HG02981 (cell line): ENCODE measurements at regions not wholly inside any gene's neighbourhood (a gene's known extent, or its start where the extent isn't known, plus 50 kb on each side); places are given as distances from the start of the nearest gene placed in this dataset.
"Not testable (repeated sequence)": the region's sequence is repeated elsewhere in the genome, so short reads cannot be mapped to it uniquely, and the experiment has no call there.

Experiments
- ATAC-seq: cut with Tn5 transposase; IDR thresholded peaks from one replicate; pipeline ENCODE4 v1.9.1; 2021; ENCODE audit warnings: mild to moderate bottlenecking, moderate library complexity; ENCODE audit not compliant: unreplicated experiment

DNA sequence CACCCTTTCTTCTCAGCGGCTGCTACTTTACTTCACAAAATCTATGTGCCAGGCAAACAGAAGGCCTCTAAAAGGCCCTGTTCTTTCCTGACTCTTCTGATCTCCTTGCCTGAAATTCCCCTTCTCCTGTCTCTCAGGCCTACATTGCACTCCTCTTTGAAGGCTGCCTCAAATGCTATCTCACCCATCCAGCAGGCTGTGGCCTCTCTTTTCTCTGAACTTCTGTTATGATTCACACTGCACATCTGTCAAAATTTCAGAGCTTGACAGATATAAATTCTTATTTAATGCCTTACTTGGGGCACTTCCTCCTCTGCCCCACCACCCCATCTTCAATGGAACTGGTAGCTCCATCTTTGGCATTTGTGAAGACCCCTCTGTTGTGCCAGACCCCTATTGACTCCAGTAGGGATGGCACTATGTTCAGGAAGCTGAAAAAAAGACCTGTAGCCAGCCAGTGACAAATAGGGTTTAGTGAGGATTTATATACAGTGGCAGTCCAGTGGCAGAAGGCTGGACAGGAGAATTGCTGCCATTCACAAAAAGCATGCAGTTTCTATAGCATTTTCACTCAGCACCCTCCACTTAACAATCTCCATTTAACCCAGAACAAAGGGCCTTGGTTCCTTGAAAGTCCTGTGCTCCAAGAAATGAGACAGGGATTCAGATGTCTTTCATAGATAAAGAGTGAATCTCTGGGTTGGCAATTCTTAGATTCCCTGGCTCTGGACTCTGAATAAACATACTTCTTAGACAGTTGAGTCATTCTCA lies 415.8 kb upstream of the GRM7 start:
- ATAC-seq = no peak

DNA sequence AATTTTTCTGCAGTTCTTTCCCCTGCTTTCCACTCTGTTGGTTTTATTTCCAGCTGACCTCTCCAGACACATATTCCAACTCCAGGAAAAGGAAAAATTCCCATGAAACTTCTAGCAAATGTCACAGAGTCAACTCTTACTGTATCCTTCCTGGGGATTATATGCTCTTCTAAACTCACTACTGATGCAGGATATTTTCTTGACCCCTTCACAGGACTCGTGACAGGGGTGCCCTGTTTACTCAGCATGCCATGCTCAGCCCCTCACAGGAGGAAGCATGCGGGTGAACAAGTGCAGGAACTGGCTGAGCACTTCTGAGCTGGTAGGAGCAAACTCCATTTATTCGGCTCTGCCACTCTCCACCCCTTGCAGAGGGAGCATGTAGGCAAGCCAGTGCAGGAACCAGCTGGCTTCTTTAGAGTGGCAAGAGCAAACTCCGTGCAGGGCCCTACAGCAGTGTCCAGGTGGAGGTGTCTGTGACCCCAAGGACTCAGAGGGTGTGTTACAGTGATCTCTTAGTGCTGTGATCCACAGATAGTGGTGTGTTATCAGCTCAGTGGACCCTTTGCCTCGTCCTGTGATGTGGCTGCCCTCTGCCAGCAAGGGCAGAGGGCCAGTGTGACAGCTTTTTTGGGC lies 413.6 kb upstream of the GRM7 start:
- no peak for ATAC-seq

DNA sequence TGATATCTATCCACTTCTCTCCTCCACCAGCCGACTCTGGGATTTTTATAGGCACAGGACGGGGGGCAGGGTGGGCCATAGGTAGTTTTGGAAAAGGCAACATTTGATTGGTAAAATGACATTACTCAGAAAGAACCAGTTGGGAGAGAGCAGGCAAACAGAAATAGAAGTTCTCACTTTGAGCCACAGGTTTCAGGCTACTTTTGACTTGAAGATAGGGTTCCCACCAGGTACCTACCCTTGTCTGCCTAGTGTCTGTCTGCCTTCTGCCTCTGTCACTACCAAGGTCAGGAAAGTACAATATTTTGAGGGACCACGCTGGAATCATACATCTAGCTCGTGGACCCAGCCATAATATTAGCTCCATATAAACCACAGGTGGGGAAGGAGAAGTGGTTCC lies 412.9 kb upstream of the GRM7 start:
- ATAC-seq = no peak

DNA sequence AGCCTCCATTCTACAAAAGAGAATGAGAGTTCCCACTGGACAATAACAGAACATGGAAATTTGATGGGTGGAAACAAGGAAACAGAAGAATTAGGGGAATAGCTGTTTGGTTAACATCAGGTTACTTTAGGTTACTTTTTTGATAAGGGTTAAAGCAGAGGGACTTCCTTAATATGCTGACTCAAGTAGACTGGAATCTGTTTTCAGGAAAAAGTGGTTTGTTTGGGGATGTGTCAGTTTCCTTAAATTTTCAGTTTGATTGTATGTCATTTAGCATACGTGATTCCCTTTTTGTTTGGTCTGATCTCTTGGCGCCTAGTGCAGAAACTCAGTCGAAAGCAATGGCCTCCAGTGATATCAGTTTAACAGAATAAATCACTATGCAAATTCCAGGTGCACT lies 411.8 kb upstream of the GRM7 start:
- ATAC-seq = no peak

DNA sequence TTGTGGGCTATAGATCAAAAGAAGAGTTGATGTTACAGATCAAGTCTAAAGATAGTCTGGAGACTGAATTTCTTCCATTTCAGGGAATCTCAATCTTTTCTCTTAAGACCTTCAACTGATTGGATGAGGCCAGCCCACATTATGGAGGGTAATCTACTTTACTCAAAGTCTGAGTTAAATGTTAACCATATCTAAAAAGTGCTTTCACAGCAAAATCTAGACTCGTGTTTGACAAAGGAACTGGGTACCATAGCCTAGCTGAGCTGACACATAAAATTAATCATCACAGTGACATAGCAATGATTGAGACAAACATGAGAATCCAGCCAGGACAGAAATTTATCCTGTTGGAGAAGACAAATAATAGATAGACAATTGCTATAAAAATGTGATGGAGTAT lies 407.9 kb upstream of the GRM7 start:
- ATAC-seq = no peak

DNA sequence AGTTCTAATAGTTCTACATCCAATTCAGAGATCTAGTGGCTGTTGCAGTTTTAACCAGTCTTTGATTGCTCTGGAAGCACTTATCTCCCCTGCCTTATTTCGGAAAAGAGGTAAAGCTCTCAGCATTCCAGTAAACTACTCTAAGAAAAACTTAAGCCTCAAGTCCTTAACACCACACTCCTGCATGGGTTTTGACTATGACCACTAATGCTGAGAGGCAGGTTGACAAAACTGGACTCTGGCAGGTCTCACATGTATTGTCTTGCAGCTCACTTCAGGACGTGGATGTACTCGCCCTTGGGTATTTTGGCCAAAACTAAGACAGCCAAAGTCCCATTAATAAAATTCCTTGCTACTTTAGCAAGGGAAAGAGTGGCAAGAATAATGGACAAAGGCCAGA lies 405.9 kb upstream of the GRM7 start:
- no peak for ATAC-seq

DNA sequence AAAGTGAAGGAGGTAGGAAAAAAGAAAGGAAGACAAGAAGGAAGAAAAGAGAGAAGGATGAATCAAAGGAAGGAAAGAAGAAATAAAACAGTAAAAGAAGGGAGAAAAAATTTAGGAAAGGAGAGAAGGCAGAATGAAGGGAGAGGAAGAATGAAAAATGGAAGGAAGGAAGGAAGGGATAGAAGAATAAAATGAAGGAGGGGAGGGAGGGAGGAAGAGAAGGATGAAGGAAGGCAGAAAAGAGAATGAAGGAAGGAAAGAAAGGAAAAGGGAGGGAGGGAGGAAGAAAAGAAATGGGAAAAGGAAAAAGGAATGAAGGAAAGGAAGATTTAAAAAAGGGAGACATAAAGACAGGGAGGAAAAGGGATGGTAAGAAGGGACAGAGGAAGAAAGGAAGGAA lies 393.7 kb upstream of the GRM7 start:
- no peak for ATAC-seq

DNA sequence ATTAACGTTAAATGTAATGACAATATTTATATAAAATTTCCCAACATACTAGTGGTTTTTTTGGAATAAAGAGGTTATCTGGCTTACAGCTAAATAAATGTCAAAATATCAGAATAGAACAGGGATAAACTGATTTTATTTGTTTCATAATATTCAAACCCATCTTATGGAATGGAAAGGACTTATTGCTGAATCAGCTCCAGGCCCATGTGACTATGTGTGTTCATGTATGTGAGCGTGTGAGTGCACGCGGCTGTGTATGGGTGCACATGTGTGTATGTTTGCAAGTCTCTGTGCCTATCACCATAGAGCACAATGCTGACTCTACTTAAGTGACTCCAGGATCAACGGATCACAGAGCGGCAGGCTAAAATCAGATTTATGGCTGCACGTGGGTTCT lies 392.3 kb upstream of the GRM7 start:
- no peak for ATAC-seq

DNA sequence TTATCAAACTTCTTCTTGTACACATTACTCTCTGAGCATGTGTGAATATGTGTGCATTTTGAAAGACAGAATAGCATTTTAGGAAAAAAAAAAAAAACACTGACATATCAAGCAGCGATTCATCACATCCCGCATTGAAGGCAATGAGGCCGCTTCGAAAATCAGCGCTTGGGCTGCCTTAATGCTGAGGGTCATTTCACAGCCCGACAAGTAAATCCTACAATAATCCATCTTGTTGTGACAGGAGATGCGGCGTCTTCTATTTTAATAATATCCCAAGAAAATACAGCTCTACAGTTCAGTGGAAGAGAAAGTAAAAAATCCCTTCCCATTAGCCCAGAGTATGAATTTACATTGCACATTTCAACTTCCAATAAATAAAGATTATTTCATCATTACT lies 389.2 kb upstream of the GRM7 start:
- ATAC-seq = no peak

DNA sequence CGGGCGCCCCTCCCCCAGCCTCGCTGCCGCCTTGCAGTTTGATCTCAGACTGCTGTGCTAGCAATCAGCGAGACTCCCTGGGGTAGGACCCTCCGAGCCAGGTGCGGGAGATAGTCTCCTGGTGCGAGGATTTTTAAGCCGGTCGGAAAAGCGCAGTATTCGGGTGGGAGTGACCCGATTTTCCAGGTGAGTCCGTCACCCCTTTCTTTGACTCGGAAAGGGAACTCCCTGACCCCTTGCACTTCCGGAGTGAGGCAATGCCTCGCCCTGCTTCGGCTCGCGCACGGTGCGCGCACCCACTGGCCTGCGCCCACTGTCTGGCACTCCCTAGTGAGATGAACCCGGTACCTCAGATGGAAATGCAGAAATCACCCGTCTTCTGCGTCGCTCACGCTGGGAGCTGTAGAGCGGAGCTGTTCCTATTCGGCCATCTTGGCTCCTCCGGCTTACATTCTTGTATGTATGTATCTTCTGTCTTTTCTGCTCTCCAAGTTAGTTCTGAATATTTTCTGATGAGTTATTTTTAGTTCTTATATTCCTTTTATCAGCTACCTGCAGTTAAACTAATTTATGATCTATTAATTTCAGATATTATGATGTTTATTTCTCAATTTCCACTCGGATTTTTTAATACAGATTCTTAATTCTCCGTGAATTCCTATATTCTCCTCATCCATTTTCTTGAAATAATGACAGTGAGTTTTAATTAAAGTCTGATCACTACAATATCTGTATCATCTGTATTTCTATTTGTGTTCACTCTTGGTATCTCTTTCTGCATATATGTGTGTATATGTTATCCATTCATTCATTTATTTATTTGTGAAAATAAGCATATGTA lies 370.2 kb upstream of the GRM7 start:
- ATAC-seq = not testable (repeated sequence)

DNA sequence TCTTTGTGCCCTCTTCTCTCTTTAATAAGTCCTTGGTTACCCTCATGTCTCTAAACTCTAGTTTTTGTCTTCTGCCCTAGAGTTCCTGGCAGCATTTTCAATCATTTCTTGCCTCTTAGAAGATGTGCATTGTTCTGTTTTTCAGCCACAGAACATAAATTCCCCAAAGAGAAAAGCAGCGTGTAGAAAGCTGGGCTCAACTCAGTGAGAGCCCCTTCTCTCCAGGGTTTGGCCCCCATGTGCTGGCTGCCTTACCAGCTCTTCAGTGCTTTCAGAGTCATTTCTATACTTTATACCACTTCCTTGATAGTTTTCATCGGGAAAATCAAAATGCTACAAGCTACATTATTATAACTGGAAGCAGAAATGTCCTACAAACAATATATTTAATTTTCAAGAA lies 369.1 kb upstream of the GRM7 start:
- ATAC-seq = no peak

DNA sequence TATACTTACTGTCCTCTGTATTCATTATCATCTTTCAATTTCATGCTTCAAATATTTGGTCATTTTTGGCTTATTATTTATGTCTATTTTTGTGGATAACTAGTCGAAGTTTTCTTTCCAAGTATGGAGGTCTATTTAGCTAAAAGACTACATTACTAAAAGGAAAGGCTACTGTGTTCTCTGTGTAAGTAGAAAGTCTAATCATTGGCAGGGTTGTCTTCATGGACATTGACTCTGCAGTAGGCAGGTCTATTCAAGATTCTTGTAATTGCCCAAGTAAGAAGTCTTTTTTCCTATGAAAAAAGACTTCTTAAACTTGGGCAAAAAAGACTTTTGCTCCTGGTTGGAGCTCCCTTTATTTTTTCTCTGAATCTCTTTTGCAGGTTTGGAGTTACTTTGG lies 368.6 kb upstream of the GRM7 start:
- no peak for ATAC-seq

DNA sequence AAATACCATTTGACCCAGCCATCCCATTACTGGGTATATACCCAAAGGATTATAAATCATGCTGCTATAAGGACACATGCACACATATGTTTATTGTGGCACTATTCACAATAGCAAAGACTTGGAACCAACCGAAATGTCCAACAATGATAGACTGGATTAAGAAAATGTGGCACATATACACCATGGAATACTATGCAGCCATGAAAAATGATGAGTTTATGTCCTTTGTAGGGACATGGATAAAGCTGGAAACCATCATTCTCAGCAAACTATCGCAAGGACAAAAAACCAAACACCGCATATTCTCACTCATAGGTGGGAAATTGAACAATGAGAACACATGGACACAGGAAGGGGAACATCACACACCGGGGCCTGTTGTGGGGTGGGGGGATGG lies 362.0 kb upstream of the GRM7 start:
- not testable (repeated sequence) for ATAC-seq

DNA sequence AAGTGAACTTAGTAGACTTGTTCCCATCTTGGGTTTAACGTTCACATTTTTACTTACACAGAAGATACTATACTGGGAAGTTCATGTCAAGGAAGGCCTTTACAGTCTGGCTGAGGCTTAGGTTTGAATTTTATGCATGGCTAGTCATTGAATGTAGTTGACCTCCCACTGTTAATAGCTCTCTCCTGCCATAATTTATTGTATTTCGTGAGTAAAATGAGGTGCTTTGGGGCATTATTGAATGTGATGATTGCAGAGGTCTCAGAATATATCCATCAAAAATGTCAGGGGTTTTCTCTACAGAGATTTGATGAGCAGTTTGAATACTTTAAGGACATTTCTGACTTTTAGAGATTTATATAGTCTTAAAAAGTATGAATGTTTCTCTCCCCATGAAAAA lies 356.6 kb upstream of the GRM7 start:
- no peak for ATAC-seq

DNA sequence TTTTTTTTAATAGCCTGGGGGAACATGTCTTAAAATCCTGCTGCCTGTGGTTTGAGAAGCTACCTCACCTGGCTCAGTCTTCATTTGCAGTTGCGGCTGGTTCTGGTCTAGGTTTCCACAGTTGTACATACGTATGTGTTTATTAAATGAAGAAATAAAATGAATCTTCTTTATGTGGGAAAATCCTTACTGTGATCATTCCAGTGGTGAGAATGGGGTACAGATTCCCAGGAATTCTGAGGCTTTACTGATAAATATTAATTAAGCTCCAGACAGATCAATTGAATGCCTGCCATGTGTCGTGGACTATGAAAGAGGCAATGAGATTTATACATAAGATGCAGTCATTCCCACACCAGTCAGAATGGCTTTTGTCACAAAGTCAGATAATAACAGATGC lies 356.1 kb upstream of the GRM7 start:
- ATAC-seq = no peak

DNA sequence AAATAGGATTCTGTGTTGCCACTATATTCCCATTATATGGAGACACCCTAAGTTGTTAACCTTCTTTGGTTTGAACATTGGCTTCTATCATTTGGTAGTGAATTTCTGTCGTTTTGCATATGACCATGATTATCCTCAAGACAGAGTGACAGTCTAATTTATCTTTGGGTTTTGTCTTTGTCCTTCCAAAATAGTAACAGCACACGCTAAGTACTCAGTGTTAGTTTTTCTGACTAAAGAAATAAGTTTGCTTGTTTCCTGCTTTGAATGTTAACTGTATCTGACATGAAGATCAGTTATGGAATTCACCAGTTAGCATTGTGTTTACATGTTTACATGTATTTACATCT lies 352.5 kb upstream of the GRM7 start:
- ATAC-seq = no peak

DNA sequence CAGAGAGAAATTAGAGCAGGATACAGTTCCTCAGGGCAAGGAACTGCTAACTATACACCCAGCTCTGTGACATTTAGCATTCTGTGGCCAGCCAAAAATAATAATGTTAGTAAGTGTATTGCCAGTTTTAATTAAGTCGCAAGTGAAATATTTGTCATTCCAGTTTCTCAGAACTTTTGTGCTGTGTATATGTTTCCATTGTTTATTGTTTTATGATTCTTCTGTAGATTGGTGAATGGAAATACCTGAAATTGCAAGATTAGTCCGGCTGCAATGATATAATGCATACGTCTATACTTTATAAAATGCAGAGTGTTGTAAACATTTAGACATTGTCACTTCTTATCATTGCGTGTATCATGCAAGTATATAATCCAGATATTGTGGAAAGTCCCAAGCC lies 351.3 kb upstream of the GRM7 start:
- no peak for ATAC-seq

DNA sequence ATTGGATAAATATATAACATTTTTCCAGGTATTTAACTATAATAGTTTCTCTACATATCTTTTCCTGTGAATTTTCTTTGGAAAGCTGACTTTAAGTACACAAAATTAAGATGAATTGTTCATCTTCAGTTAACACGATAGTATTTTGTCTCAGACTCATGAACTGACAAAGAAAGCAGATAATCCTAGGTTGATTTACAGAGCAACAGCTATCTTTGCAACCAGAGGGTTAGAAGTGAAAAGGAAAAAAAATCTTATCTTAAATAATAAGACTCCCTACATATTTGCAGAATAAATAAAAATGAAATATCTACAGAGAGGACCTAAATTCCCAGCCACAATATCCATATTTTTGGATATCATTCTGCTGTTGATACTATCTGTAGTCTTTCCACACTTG lies 350.2 kb upstream of the GRM7 start:
- ATAC-seq = no peak

DNA sequence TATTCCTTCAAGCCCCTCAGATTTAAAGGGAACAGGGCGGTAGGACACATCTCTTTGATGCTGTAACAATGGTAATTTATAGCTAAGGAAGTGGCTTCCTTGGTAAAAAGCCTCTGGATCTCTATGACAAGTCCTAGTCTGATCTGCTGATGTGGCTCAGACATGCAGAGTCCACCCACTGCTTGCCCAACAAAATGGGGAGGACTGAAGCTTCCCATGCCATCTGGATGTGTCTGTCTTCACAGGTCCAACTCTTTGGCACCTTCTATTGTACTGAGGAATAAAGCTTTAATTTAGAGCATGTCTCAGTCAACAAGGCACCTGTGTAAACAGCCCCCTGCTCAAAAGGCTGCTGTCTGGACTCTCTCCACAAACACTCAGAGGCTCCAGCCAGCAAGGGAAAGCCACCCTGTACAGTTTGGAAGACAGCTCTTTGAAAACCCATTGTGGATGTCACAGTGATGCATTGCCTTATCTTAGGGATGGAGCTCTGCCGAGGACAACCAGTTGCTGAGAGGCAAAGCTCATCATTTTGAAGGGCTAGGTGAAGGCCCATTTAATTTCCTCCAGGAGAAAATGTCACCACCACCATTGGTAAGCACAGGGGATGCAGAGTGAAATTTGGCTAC lies 348.6 kb upstream of the GRM7 start:
- no peak for ATAC-seq

DNA sequence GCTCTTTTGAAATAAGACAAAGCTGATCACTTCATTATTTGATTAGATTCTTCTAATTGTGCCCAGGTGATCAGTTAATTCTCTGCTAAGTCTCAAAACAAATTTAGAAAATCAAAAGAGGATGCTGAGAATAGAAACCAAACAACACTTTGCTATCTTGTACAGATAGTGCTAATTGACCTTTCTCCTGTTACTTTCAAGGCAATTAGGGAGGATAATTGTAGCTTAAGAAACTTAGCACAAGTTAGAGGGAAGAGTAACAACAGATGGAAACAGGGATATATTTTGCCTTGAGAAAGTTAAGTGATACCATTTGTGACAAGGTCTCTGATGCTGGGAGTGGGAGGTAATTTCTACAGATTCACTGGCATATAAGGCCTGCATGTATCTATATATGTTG lies 344.8 kb upstream of the GRM7 start:
- no peak for ATAC-seq

DNA sequence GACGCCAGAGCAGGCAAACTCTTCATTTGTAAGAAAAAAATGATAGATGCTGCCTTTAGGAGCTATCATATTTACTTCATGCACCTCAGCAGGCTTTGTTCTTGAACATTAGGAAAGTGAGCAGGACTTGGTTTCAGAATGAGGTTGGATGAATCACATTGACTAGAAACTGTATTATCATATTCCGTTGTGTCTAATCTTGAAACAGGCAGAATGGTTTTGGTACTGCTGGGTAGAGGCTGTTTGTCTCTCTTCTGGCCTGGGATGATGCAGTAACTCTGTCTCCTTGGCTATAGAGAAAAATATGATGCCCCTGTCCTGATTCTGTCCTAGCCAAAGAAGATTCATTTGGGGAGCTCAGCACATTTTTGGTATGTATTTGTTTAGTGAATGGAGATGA lies 344.2 kb upstream of the GRM7 start:
- no peak for ATAC-seq
